NB4 (cell line): ENCODE measurements at regions not wholly inside any gene's neighbourhood (a gene's known extent, or its start where the extent isn't known, plus 50 kb on each side); places are given as distances from the start of the nearest gene placed in this dataset.

ENCODE experiments used
- CTCF ChIP-seq: IDR thresholded peaks from one replicate; pipeline ENCODE4 v1.5.1; 2012; ENCODE audit warnings: low read depth, low read length
- MAX ChIP-seq: IDR thresholded peaks from 2 replicates; pipeline ENCODE4 v1.6.1; 2011; ENCODE audit warnings: low read depth, low read length
- POLR2A ChIP-seq: IDR thresholded peaks from 2 replicates; pipeline ENCODE4 v1.6.1; 2011; ENCODE audit warnings: mild to moderate bottlenecking; ENCODE audit not compliant: insufficient read length; ENCODE audit errors: extremely low read depth

GRCh38 chr3:148146241-148146640, 551.5 kb upstream of the AGTR1 start:
- TF ChIP-seq CTCF (no peak), MAX (no peak), POLR2A (no peak)
